ENCODE measurements at regions not wholly inside any gene's neighbourhood (a gene's known extent, or its start where the extent isn't known, plus 50 kb on each side); places are given as distances from the start of the nearest gene placed in this dataset.

DNA sequence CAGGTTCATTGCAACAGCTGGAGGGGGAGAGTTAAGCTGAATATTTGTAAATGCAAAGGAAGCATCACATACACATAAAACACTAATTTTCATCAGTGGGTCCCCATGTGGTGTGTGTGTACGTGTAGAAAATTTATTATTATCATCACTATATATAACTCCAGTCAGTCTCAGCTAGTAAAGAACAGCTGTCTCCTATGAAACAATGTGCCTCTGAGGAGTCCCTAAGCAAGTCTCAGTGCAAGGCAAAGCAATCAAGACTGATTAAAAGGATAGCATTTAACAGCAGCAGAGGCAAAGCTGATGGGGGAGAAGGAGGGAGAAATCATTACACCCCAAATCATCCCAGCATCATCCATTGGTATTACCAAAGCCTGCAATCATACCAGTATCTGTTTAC lies 104.2 kb upstream of the MARCHF11 start:
- no peak overlapping the region for H2BK20ac ChIP-seq (ENCODE audit: low read length)
- POLR2A ChIA-PET (ENCODE audit: partially characterized antibody): no interaction called here
- no peak overlapping the region for H2BK5ac ChIP-seq (ENCODE audit: low read depth, low read length)
- H3K4me3 ChIP-seq (ENCODE audit: extremely low read depth in 1 of 4, insufficient read depth in 2 of 4, low read depth in 3 of 4, low read length in 4 of 4): no peak overlapping the region
- H3K14ac ChIP-seq (ENCODE audit: insufficient read length): no peak overlapping the region
- H3K4me2 ChIP-seq (ENCODE audit: insufficient read depth in 1 of 2, low read depth in 2 of 2, low read length in 2 of 2): no peak overlapping the region
- no peak overlapping the region for H2BK15ac ChIP-seq (ENCODE audit: low read length)
- FAIRE-seq (no peak), DNase-seq (ENCODE audit: low read depth in 1 of 2, low spot score in 2 of 2) (no peak)
- no peaks in the 10 kb centered on the region; the same call in 1 of the 2 replicates for H3K23me2 ChIP-seq (ENCODE audit: low read depth, low read length)
- H2AK5ac ChIP-seq (ENCODE audit: low read depth, low read length): no peak overlapping the region
- H3K9ac ChIP-seq (replicated peaks in 1 of 4; ENCODE audit: extremely low read depth in 1 of 4, low read depth in 3 of 4, low read length in 3 of 4): no peak overlapping the region
- H3K18ac ChIP-seq (ENCODE audit: extremely low read depth, low read length): no peak overlapping the region
- no peak overlapping the region for H3K23ac ChIP-seq (ENCODE audit: insufficient read length)
- no peaks in the 10 kb centered on the region for H3K79me2 ChIP-seq (ENCODE audit: control insufficient read depth in 1 of 2, insufficient read depth in 2 of 2, low read length in 2 of 2)
- H3K4me1 ChIP-seq (replicated peaks in 1 of 4; ENCODE audit: control insufficient read depth in 3 of 4, insufficient read depth in 4 of 4, low read length in 3 of 4): no peaks in the 10 kb centered on the region
- H2BK120ac ChIP-seq (replicated peaks; ENCODE audit: low read depth, low read length): no peak overlapping the region
- H4K91ac ChIP-seq (replicated peaks; ENCODE audit: insufficient read length, low read length): no peak overlapping the region
- no peaks in the 10 kb centered on the region for H3K79me1 ChIP-seq (ENCODE audit: low read depth, low read length)
- H3K9me3 ChIP-seq (ENCODE audit: insufficient read depth in 2 of 2, low read depth in 1 of 2, low read length in 1 of 2): no peaks in the 10 kb centered on the region; a peak in 1 of 4 replicates
- no peak overlapping the region for H2BK12ac ChIP-seq (ENCODE audit: low read depth, low read length)
- H3K4ac ChIP-seq (replicated peaks; ENCODE audit: insufficient read length, low read depth, low read length): no peak overlapping the region
- no peaks in the 10 kb centered on the region for H3K36me3 ChIP-seq (ENCODE audit: control insufficient read depth in 2 of 4, insufficient read depth in 4 of 4, low read length in 3 of 4)
- CTCF ChIA-PET (ENCODE audit: partially characterized antibody): interaction anchor here (0.7 to 1.2 kb wide), 3 partner anchors 29 to 159 kb away, joined by 3 to 4 read pairs (median 3); no protein-coding TSS in a partner anchor
- no peak overlapping the region for H2AFZ ChIP-seq (ENCODE audit: low read length)
- no peaks in the 10 kb centered on the region for H4K20me1 ChIP-seq (replicated peaks in 1 of 2; ENCODE audit: control insufficient read depth in 1 of 2, insufficient read depth in 2 of 2, low read length in 2 of 2)
- H4K8ac ChIP-seq (ENCODE audit: extremely low read depth, insufficient read depth, low read length): no peak overlapping the region
- H3K56ac ChIP-seq (replicated peaks; ENCODE audit: insufficient read length, low read depth, low read length): no peak overlapping the region
- no peak overlapping the region for H3K27ac ChIP-seq (ENCODE audit: low read depth, low read length)
- H3K27me3 ChIP-seq (replicated peaks in 1 of 4; ENCODE audit: control insufficient read depth in 3 of 4, extremely low read depth in 1 of 4, insufficient read depth in 3 of 4, low read length in 3 of 4): no peaks in the 10 kb centered on the region
- H4K5ac ChIP-seq (ENCODE audit: insufficient read length, low read depth, low read length): no peak overlapping the region
- WGBS, 2 experiments (ENCODE audit: extremely low coverage in 1 of 2, insufficient coverage in 1 of 2, insufficient read length in 1 of 2, insufficient replicate concordance in 2 of 2, low coverage in 1 of 2, low lambda C conversion rate in 2 of 2, missing lambda C conversion rate in 1 of 2): 86% methylated on average over 1 of the region's 1 CpG; no CpG with 5 or more reads in 1 of the 2 experiments
- TF ChIP-seq RAD21 (IDR thresholded peaks at IDR 0.05 in 1 of 2, conservative IDR thresholded peaks at IDR 0.05 in 1 of 2; ENCODE audit: low read depth in 2 of 2, low read length in 2 of 2) (no peak), NANOG (IDR thresholded peaks at IDR 0.05; ENCODE audit: insufficient read depth, low read depth, low read length, poor library complexity, severe bottlenecking) (no peak), RNF2 (IDR thresholded peaks at IDR 0.05; ENCODE audit: borderline replicate concordance, low read depth, low read length, missing control alignments, poor library complexity, severe bottlenecking) (no peak), KDM5A (IDR thresholded peaks at IDR 0.05; ENCODE audit: low read length) (no peak), RBBP5 (IDR thresholded peaks at IDR 0.05; ENCODE audit: borderline replicate concordance, low read depth, low read length) (no peak), CHD2 (IDR thresholded peaks at IDR 0.05; ENCODE audit: low read length) (no peak), TCF12 (IDR thresholded peaks at IDR 0.05; ENCODE audit: low read depth, low read length) (no peak), CBX8 (IDR thresholded peaks at IDR 0.05; ENCODE audit: borderline replicate concordance, low read depth, low read length) (no peak), BACH1 (IDR thresholded peaks at IDR 0.05; ENCODE audit: low read length) (no peak), SIX5 (IDR thresholded peaks at IDR 0.05; ENCODE audit: low read depth, low read length) (no peak), SAP30 (IDR thresholded peaks at IDR 0.05; ENCODE audit: insufficient read depth, insufficient replicate concordance, low read length) (no peak)
- TF ChIP-seq, protein P1, sequence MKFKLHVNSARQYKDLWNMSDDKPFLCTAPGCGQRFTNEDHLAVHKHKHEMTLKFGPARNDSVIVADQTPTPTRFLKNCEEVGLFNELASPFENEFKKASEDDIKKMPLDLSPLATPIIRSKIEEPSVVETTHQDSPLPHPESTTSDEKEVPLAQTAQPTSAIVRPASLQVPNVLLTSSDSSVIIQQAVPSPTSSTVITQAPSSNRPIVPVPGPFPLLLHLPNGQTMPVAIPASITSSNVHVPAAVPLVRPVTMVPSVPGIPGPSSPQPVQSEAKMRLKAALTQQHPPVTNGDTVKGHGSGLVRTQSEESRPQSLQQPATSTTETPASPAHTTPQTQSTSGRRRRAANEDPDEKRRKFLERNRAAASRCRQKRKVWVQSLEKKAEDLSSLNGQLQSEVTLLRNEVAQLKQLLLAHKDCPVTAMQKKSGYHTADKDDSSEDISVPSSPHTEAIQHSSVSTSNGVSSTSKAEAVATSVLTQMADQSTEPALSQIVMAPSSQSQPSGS (IDR thresholded peaks at IDR 0.05; ENCODE audit: low read length): no peak
